Nephron (organoid): ENCODE measurements at regions not wholly inside any gene's neighbourhood (a gene's known extent, or its start where the extent isn't known, plus 50 kb on each side); places are given as distances from the start of the nearest gene placed in this dataset.

Experiments used
- H3K27ac Mint-ChIP-seq, 3 experiments: 2 replicates each; pipeline ENCODE4 v1.8.0; 2020; ENCODE audit warnings: mixed read lengths in 3 of 3, mild to moderate bottlenecking in 2 of 3, moderate library complexity in 1 of 3
- H3K27me3 Mint-ChIP-seq: 2 replicates; pipeline ENCODE4 v1.8.0; 2021; ENCODE audit warnings: low read depth, mild to moderate bottlenecking, moderate library complexity, mixed read lengths
- H3K36me3 Mint-ChIP-seq: 2 replicates; pipeline ENCODE4 v1.8.0; 2020; ENCODE audit warnings: low read depth, mixed read lengths
- H3K4me1 Mint-ChIP-seq: 2 replicates; pipeline ENCODE4 v1.8.0; 2020; ENCODE audit warnings: mixed read lengths
- H3K4me3 Mint-ChIP-seq, 3 experiments: 2 replicates each; pipeline ENCODE4 v1.8.0; 2020; ENCODE audit warnings: mild to moderate bottlenecking in 3 of 3, mixed read lengths in 3 of 3, moderate library complexity in 2 of 3
- H3K9me3 Mint-ChIP-seq: 2 replicates; pipeline ENCODE4 v1.8.0; 2020; ENCODE audit warnings: mixed read lengths
- TF ChIP-seq, protein P1 (sequence below), 3 experiments: fragments of 200-600 bp; sonication (generic); IDR thresholded peaks; one replicate each; pipeline ENCODE4 v1.5.0; 2021; ENCODE audit warnings: antibody characterized with exemption in 3 of 3; ENCODE audit not compliant: unreplicated experiment in 3 of 3

GRCh38 chr14:38111046-38111445 lies 96.7 kb upstream of the SSTR1 start:
- Mint-ChIP-seq H3K9me3 (peaks cover 6% of the 10 kb centered on the region), H3K27me3 (no peaks in the 10 kb centered on the region), H3K4me1 (no peaks in the 10 kb centered on the region), H3K36me3 (no peaks in the 10 kb centered on the region), H3K27ac (no peak overlapping the region), H3K4me3 (no peak overlapping the region)
- TF ChIP-seq, protein P1, sequence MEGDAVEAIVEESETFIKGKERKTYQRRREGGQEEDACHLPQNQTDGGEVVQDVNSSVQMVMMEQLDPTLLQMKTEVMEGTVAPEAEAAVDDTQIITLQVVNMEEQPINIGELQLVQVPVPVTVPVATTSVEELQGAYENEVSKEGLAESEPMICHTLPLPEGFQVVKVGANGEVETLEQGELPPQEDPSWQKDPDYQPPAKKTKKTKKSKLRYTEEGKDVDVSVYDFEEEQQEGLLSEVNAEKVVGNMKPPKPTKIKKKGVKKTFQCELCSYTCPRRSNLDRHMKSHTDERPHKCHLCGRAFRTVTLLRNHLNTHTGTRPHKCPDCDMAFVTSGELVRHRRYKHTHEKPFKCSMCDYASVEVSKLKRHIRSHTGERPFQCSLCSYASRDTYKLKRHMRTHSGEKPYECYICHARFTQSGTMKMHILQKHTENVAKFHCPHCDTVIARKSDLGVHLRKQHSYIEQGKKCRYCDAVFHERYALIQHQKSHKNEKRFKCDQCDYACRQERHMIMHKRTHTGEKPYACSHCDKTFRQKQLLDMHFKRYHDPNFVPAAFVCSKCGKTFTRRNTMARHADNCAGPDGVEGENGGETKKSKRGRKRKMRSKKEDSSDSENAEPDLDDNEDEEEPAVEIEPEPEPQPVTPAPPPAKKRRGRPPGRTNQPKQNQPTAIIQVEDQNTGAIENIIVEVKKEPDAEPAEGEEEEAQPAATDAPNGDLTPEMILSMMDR (IDR thresholded peaks at IDR 0.05; ENCODE audit: unreplicated experiment in 3 of 3), result no peak

DNA sequence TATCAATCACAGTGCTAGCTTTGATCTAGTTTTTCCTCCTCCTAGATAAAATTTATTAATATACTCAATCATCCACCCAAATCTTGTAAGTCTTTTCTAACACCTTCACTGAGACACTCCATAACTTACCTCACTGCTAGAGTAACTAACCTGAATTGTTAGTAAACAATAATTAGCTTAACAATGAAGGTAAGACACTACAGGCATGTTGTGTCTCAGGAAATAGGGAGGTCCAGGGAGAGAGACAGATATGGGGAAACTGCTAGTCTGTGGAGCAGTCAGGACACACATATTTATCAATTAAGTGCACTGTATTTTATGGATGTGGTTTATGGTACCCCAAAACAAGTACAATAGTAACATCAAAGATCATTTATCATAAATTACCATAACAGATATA lies 94.2 kb upstream of the SSTR1 start:
- no peaks in the 10 kb centered on the region for H3K36me3 Mint-ChIP-seq
- TF ChIP-seq, protein P1 (IDR thresholded peaks at IDR 0.05; ENCODE audit: unreplicated experiment in 3 of 3), result no peak
- H3K4me1 Mint-ChIP-seq, result no peaks in the 10 kb centered on the region
- H3K27me3 Mint-ChIP-seq, result no peaks in the 10 kb centered on the region
- H3K4me3 Mint-ChIP-seq, result no peak overlapping the region
- no peaks in the 10 kb centered on the region for H3K9me3 Mint-ChIP-seq
- H3K27ac Mint-ChIP-seq, result no peak overlapping the region

- Mint-ChIP-seq H3K27me3 (no peaks in the 10 kb centered on the region), H3K4me1 (no peaks in the 10 kb centered on the region), H3K27ac (no peak overlapping the region), H3K9me3 (no peaks in the 10 kb centered on the region), H3K36me3 (no peaks in the 10 kb centered on the region), H3K4me3 (no peak overlapping the region)
- TF ChIP-seq, protein P1 (IDR thresholded peaks at IDR 0.05; ENCODE audit: unreplicated experiment in 3 of 3), result no peak
Observed at GRCh38 chr14:38116895-38117294, 90.8 kb upstream of the SSTR1 start.

DNA sequence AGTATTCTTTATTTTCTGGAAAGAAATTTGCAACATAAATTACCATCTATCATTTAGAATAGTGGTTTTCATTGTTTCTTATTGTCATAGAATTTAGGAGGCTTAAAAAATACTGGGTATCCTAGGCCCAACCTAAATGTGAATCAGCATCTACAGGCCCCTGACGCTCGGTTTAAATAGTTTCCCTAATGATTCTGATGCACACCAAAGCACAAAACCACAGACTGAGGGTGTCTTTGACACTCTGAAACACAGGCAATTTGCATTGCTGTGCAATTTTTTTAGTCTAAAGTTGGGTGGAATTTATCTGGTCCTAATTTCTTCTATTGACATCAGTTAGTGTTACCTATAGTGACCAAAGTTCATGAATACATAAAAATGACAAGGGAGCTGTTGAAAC lies 87.6 kb upstream of the SSTR1 start:
- no peak overlapping the region for H3K4me3 Mint-ChIP-seq
- H3K27ac Mint-ChIP-seq, result no peak overlapping the region
- H3K27me3 Mint-ChIP-seq, result no peaks in the 10 kb centered on the region
- no peaks in the 10 kb centered on the region for H3K36me3 Mint-ChIP-seq
- no peaks in the 10 kb centered on the region for H3K9me3 Mint-ChIP-seq
- no peaks in the 10 kb centered on the region for H3K4me1 Mint-ChIP-seq
- TF ChIP-seq, protein P1 (IDR thresholded peaks at IDR 0.05; ENCODE audit: unreplicated experiment in 3 of 3), result no peak

GRCh38 chr14:38121320-38122020 lies 86.2 kb upstream of the SSTR1 start:
- no peak overlapping the region for H3K4me3 Mint-ChIP-seq

More at GRCh38 chr14:38121320-38122020, 86.2 kb upstream of the SSTR1 start:
- no peaks in the 10 kb centered on the region for H3K36me3 Mint-ChIP-seq
- no peak overlapping the region for H3K27ac Mint-ChIP-seq
- no peaks in the 10 kb centered on the region for H3K27me3 Mint-ChIP-seq
- no peaks in the 10 kb centered on the region for H3K4me1 Mint-ChIP-seq
- no peaks in the 10 kb centered on the region for H3K9me3 Mint-ChIP-seq
- TF ChIP-seq, protein P1 (IDR thresholded peaks at IDR 0.05; ENCODE audit: unreplicated experiment in 3 of 3), result no peak
